Hematopoietic multipotent progenitor cell treated with erythropoietin and hydrocortisone succinate and interleukin-3 and kit ligand, for 8 days (in vitro differentiated cells): ENCODE measurements at regions not wholly inside any gene's neighbourhood (a gene's known extent, or its start where the extent isn't known, plus 50 kb on each side); places are given as distances from the start of the nearest gene placed in this dataset.
"Not testable (repeated sequence)": the region's sequence is repeated elsewhere in the genome, so short reads cannot be mapped to it uniquely, and the experiment has no call there.

Experiments used
- DNase-seq: peaks from one replicate; pipeline ENCODE4 v3.0.0-alpha.2; 2015

- no peak for DNase-seq
Measured at GRCh38 chr9:34907044-34907443, 51.0 kb upstream of the PHF24 start.

GRCh38 chr9:34899535-34900158 is 58.4 kb upstream of the PHF24 start:
- DNase-seq = peak; percentile 76

GRCh38 chr9:34898846-34899245 is 59.2 kb upstream of the PHF24 start:
- no peak for DNase-seq

GRCh38 chr9:34896112-34896511 is 62.0 kb upstream of the PHF24 start:
- no peak for DNase-seq

- no peak for DNase-seq
Measured at GRCh38 chr9:34892886-34893285, 65.2 kb upstream of the PHF24 start.

- no peak for DNase-seq
Measured at GRCh38 chr9:34891386-34891785, 66.7 kb upstream of the PHF24 start.

GRCh38 chr9:34887841-34888240 is 70.2 kb upstream of the PHF24 start:
- no peak for DNase-seq

- DNase-seq = no peak
Measured at GRCh38 chr9:34884747-34885189, 73.3 kb upstream of the PHF24 start.

- DNase-seq = no peak
Measured at GRCh38 chr9:34876096-34876495, 82.0 kb upstream of the PHF24 start.

GRCh38 chr9:34869390-34869789 is 88.7 kb upstream of the PHF24 start:
- DNase-seq = no peak

GRCh38 chr9:34866614-34867013 is 91.5 kb upstream of the PHF24 start:
- no peak for DNase-seq

GRCh38 chr9:34863426-34863825 is 94.7 kb upstream of the PHF24 start:
- DNase-seq = no peak

- DNase-seq = no peak
Measured at GRCh38 chr9:34862836-34863235, 95.2 kb upstream of the PHF24 start.

- DNase-seq = no peak
Measured at GRCh38 chr9:34862043-34862442, 96.0 kb upstream of the PHF24 start.

GRCh38 chr9:34855016-34855415 is 103.1 kb upstream of the PHF24 start:
- DNase-seq = not testable (repeated sequence)

GRCh38 chr9:34830068-34830467 is 120.1 kb upstream of the CCL21 start:
- DNase-seq = no peak

- no peak for DNase-seq
Measured at GRCh38 chr9:34826999-34827538, 117.1 kb upstream of the CCL21 start.

GRCh38 chr9:34825775-34826174 is 115.8 kb upstream of the CCL21 start:
- DNase-seq = no peak

- no peak for DNase-seq
Measured at GRCh38 chr9:34823778-34824177, 113.8 kb upstream of the CCL21 start.

GRCh38 chr9:34810187-34810524 is 100.2 kb upstream of the CCL21 start:
- no peak for DNase-seq

GRCh38 chr9:34809504-34810186 is 99.7 kb upstream of the CCL21 start:
- DNase-seq = no peak

- no peak for DNase-seq
Measured at GRCh38 chr9:34802916-34803315, 93.0 kb upstream of the CCL21 start.

- DNase-seq = no peak
Measured at GRCh38 chr9:34797367-34797766, 87.4 kb upstream of the CCL21 start.

- DNase-seq = no peak
Measured at GRCh38 chr9:34796924-34797323, 87.0 kb upstream of the CCL21 start.

- no peak for DNase-seq
Measured at GRCh38 chr9:34793428-34793827, 83.5 kb upstream of the CCL21 start.
